OCI-LY1 (cell line): ENCODE measurements at regions not wholly inside any gene's neighbourhood (a gene's known extent, or its start where the extent isn't known, plus 50 kb on each side); places are given as distances from the start of the nearest gene placed in this dataset.

ENCODE experiments used
- H2AFZ ChIP-seq: fragments of 200-600 bp; sonication (generic), shearing (Covaris generic); 2 replicates; pipeline ENCODE4 v1.6.0; 2014; ENCODE audit warnings: antibody characterized with exemption, mild to moderate bottlenecking, low read length
- H3F3A ChIP-seq: fragments of 200-600 bp; sonication (generic), shearing (Covaris generic); 2 replicates; pipeline ENCODE4 v1.6.0; 2014; ENCODE audit warnings: mild to moderate bottlenecking, antibody characterized with exemption, low read length, moderate library complexity; ENCODE audit not compliant: insufficient read depth
- H3K27ac ChIP-seq: fragments of 200-600 bp; sonication (generic); 2 replicates; pipeline ENCODE4 v1.5.1; 2014; ENCODE audit warnings: low read length, mixed run types, mild to moderate bottlenecking, low read depth; ENCODE audit not compliant: poor library complexity, severe bottlenecking
- H3K27me3 ChIP-seq: fragments of 200-600 bp; sonication (generic); 2 replicates; pipeline ENCODE4 v1.6.0; 2014; ENCODE audit warnings: antibody characterized with exemption, mild to moderate bottlenecking, low read length, moderate library complexity; ENCODE audit not compliant: insufficient read depth
- H3K36me3 ChIP-seq: fragments of 200-600 bp; sonication (generic); 2 replicates; pipeline ENCODE4 v1.6.1; 2014; ENCODE audit warnings: mild to moderate bottlenecking, antibody characterized with exemption, low read length, moderate library complexity, mixed read lengths; ENCODE audit not compliant: insufficient read depth
- H3K4me1 ChIP-seq: fragments of 200-600 bp; sonication (generic); 2 replicates; pipeline ENCODE4 v1.5.1; 2014; ENCODE audit warnings: mild to moderate bottlenecking, low read length, moderate library complexity; ENCODE audit not compliant: insufficient read depth, severe bottlenecking
- H3K4me2 ChIP-seq: fragments of 200-600 bp; sonication (generic), shearing (Covaris generic); 2 replicates; pipeline ENCODE4 v1.6.1; 2014; ENCODE audit warnings: low read length
- H3K4me3 ChIP-seq: fragments of 200-600 bp; sonication (generic); 2 replicates; pipeline ENCODE4 v1.5.1; 2014; ENCODE audit warnings: low read length, low read depth, mild to moderate bottlenecking, mixed read lengths; ENCODE audit not compliant: poor library complexity, severe bottlenecking
- H3K79me2 ChIP-seq: fragments of 200-600 bp; shearing (Covaris generic); 2 replicates; pipeline ENCODE4 v1.6.1; 2016; ENCODE audit warnings: mixed run types, low read length, mixed read lengths; ENCODE audit not compliant: insufficient read depth
- H3K9ac ChIP-seq: fragments of 200-600 bp; sonication (generic), shearing (Covaris generic); 2 replicates; pipeline ENCODE4 v1.6.1; 2014; ENCODE audit warnings: mild to moderate bottlenecking, low read length, mixed read lengths
- H3K9me2 ChIP-seq: fragments of 200-600 bp; sonication (generic), shearing (Covaris generic); 2 replicates; pipeline ENCODE4 v1.6.1; 2014; ENCODE audit warnings: low read depth, mild to moderate bottlenecking, low read length, mixed read lengths
- H3K9me3 ChIP-seq: fragments of 200-600 bp; shearing (Covaris generic); 2 replicates; pipeline ENCODE4 v1.6.1; 2014; ENCODE audit warnings: low read length, mixed read lengths
- H4K20me1 ChIP-seq: fragments of 200-600 bp; sonication (generic), shearing (Covaris generic); 2 replicates; pipeline ENCODE4 v1.6.0; 2016; ENCODE audit warnings: mild to moderate bottlenecking, low read length; ENCODE audit not compliant: insufficient read depth
- EZH2 ChIP-seq: fragments of 200-600 bp; sonication (generic), shearing (Covaris generic); IDR thresholded peaks from 2 replicates; pipeline ENCODE4 v1.8.0; 2017; ENCODE audit warnings: borderline replicate concordance, mixed run types, mild to moderate bottlenecking, antibody characterized with exemption, low read length, moderate library complexity, mixed read lengths
- TF ChIP-seq, protein P1 (sequence below): fragments of 200-600 bp; sonication (generic), shearing (Covaris generic); IDR thresholded peaks from 2 replicates; pipeline ENCODE4 v1.5.1; 2017; ENCODE audit warnings: mild to moderate bottlenecking, antibody characterized with exemption, low read length, moderate library complexity, mixed read lengths

DNA sequence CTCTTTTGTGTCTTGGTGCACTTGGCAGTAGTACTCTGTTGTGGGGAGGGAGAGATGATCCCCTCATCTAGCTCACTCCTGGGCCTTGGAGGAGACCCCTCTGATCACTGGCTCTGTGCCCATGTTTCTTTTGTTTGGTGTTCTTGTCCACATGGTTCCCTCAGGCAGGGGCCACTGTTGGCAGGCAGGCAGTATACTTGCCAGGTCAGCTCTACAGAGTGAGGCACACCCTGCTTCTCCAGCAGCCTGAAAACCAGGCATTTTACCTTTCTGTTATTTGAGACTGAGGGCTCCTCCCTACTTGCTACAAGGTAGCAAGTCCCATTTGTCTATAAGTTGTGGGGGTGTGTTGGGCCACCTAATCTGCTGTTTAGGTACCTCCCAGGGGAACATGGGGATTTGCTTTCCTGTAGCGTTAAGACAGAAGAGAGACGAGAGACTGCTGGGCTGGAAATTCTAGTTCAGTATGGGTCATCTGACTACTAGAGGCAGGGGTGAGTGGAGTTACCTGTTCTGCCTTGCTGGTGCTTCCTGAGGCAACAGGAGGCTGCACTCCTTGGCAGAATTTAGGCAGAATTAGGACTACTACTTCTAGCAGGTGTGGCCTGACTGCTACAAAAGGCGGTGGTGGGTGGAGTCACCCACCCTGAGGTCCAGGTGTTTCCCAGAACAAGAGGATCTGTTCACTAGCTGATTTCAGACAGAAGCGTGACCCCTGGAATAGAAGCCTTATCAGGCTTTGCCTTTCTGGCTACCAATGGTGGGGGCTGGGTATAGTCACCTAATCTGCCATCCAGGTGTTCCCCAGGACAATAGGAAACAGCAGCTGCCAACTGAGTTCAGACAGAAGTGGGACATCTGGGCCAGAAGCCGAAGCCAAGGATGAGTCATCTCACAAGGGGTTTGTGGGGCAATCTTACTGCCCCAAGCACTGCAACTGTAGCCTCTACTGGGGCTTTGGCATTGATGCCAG is 843.0 kb upstream of the ATXN8OS start:
- Histone ChIP-seq H3K9me3 (no peaks in the 10 kb centered on the region), H3K36me3 (no peaks in the 10 kb centered on the region), H3K4me1 (no peaks in the 10 kb centered on the region), H3K4me3 (no peak overlapping the region), H3K27ac (no peak overlapping the region), H3K4me2 (no peak overlapping the region), H3K9ac (no peak overlapping the region), H3K27me3 (no peaks in the 10 kb centered on the region), H2AFZ (no peak overlapping the region), H3K9me2 (no peaks in the 10 kb centered on the region), H4K20me1 (no peaks in the 10 kb centered on the region), H3F3A (no peaks in the 10 kb centered on the region), H3K79me2 (no peaks in the 10 kb centered on the region)
- TF ChIP-seq, protein P1, sequence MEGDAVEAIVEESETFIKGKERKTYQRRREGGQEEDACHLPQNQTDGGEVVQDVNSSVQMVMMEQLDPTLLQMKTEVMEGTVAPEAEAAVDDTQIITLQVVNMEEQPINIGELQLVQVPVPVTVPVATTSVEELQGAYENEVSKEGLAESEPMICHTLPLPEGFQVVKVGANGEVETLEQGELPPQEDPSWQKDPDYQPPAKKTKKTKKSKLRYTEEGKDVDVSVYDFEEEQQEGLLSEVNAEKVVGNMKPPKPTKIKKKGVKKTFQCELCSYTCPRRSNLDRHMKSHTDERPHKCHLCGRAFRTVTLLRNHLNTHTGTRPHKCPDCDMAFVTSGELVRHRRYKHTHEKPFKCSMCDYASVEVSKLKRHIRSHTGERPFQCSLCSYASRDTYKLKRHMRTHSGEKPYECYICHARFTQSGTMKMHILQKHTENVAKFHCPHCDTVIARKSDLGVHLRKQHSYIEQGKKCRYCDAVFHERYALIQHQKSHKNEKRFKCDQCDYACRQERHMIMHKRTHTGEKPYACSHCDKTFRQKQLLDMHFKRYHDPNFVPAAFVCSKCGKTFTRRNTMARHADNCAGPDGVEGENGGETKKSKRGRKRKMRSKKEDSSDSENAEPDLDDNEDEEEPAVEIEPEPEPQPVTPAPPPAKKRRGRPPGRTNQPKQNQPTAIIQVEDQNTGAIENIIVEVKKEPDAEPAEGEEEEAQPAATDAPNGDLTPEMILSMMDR = no peak
- no peak for TF ChIP-seq EZH2

DNA sequence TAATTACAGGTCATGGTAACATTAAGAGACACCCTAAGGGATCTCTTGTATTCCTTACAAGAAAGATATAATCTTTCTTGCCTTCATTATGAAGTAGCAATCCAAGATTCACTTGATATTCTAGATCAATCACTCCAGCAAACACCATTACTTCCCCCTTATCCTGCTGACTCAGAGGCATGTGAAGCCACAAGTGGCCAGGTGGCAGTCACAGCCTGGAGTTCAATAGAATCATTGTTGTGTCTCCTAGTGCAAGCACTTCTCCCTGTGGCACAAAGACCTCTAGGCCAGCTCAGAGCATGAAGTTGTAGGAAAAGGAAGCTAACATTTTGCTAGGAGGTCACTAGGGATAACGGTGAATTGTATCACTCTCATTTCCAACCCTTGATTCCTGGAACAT is 864.3 kb upstream of the ATXN8OS start:
- H3K9ac ChIP-seq = no peak overlapping the region
- no peaks in the 10 kb centered on the region for H3K36me3 ChIP-seq
- H3K4me1 ChIP-seq = no peaks in the 10 kb centered on the region
- H3K4me3 ChIP-seq = no peak overlapping the region
- TF ChIP-seq EZH2 = no peak
- TF ChIP-seq, protein P1 = no peak
- no peaks in the 10 kb centered on the region for H3K9me2 ChIP-seq
- H3K4me2 ChIP-seq = no peak overlapping the region
- H3K27me3 ChIP-seq = no peaks in the 10 kb centered on the region
- H3K79me2 ChIP-seq = no peaks in the 10 kb centered on the region
- H3K9me3 ChIP-seq = no peaks in the 10 kb centered on the region
- no peaks in the 10 kb centered on the region for H3F3A ChIP-seq
- H2AFZ ChIP-seq = no peak overlapping the region
- H3K27ac ChIP-seq = no peak overlapping the region
- H4K20me1 ChIP-seq = no peaks in the 10 kb centered on the region

DNA sequence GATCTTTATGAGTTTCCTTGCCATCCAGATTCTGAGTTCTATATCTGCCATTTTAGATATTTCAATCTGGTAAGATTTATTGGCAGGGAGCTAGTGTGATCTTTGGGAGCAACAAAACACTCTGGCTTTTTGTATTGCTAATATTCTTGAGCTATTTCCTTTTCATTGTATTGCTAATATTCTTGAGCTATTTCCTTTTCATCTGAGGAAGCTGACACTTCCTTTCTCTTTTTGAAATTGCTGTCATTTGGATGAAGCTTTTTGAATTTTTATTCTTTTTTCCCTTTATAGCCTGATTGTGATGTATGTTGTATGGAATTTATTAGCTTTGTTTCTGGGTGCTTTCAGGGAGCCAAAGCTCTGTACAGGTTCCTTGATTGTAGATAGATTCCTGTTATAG is 873.5 kb upstream of the ATXN8OS start:
- H3K9me3 ChIP-seq = no peaks in the 10 kb centered on the region
- H3K27me3 ChIP-seq = no peaks in the 10 kb centered on the region
- no peaks in the 10 kb centered on the region for H3K4me1 ChIP-seq
- H3K27ac ChIP-seq = no peak overlapping the region
- TF ChIP-seq, protein P1 = no peak
- TF ChIP-seq EZH2 = no peak
- no peak overlapping the region for H2AFZ ChIP-seq
- H4K20me1 ChIP-seq = no peaks in the 10 kb centered on the region
- H3K9ac ChIP-seq = no peak overlapping the region
- H3K79me2 ChIP-seq = no peaks in the 10 kb centered on the region
- H3K4me3 ChIP-seq = no peak overlapping the region
- no peaks in the 10 kb centered on the region for H3K9me2 ChIP-seq
- no peak overlapping the region for H3K4me2 ChIP-seq
- no peaks in the 10 kb centered on the region for H3K36me3 ChIP-seq
- H3F3A ChIP-seq = no peaks in the 10 kb centered on the region
